Keratinocyte (primary cell): ENCODE measurements at regions not wholly inside any gene's neighbourhood (a gene's known extent, or its start where the extent isn't known, plus 50 kb on each side); places are given as distances from the start of the nearest gene placed in this dataset.
"Not testable (repeated sequence)": the region's sequence is repeated elsewhere in the genome, so short reads cannot be mapped to it uniquely, and the experiment has no call there.

ENCODE experiments used
- EZH2 ChIP-seq: IDR thresholded peaks from one replicate; pipeline ENCODE4 v1.6.1; 2012; ENCODE audit warnings: inconsistent platforms, mild to moderate bottlenecking, low read length, moderate library complexity
- TF ChIP-seq, protein P1 (sequence below), 3 experiments: IDR thresholded peaks in 1 of 3; conservative IDR thresholded peaks in 1 of 3; optimal IDR thresholded peaks in 1 of 3; 2 replicates in 2 of 3; 3 replicates in 1 of 3; pipeline versions ENCODE3 to v1.5.1; 2011; ENCODE audit warnings: low read length in 3 of 3, mild to moderate bottlenecking in 3 of 3, moderate library complexity in 2 of 3, control low read depth in 1 of 3, inconsistent platforms in 1 of 3; ENCODE audit not compliant: insufficient read depth in 2 of 3; ENCODE audit errors: extremely low read depth in 1 of 3

DNA sequence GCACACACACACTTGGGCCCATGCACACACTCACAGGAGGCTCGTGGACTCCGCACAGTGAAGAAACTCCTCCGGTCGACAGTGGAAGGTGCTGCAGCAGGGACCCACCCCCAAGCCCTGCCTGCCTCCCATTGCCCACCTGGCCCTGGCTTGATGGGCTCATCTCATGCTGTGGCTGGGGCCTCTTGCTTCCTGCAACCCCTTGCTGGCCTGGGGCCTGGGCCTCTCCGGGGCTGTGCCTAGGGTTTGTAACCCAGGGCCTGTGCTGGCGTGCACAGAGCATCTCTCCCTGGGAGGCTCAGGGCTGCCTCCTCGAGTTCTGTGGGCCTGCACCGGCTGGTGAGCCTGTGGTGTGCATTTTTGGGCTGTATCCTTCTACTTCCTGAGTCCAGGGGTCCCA, 524.0 kb downstream of the GOLGA6L6 start:
- TF ChIP-seq, protein P1, sequence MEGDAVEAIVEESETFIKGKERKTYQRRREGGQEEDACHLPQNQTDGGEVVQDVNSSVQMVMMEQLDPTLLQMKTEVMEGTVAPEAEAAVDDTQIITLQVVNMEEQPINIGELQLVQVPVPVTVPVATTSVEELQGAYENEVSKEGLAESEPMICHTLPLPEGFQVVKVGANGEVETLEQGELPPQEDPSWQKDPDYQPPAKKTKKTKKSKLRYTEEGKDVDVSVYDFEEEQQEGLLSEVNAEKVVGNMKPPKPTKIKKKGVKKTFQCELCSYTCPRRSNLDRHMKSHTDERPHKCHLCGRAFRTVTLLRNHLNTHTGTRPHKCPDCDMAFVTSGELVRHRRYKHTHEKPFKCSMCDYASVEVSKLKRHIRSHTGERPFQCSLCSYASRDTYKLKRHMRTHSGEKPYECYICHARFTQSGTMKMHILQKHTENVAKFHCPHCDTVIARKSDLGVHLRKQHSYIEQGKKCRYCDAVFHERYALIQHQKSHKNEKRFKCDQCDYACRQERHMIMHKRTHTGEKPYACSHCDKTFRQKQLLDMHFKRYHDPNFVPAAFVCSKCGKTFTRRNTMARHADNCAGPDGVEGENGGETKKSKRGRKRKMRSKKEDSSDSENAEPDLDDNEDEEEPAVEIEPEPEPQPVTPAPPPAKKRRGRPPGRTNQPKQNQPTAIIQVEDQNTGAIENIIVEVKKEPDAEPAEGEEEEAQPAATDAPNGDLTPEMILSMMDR (optimal IDR thresholded peaks at IDR 0.05 in 1 of 3, IDR thresholded peaks at IDR 0.05 in 1 of 3, conservative IDR thresholded peaks at IDR 0.05 in 1 of 3; ENCODE audit: extremely low read depth in 1 of 3, insufficient read depth in 2 of 3, low read length in 3 of 3): not testable (repeated sequence)
- TF ChIP-seq EZH2: not testable (repeated sequence)
